Hepatocyte (in vitro differentiated cells): ENCODE measurements at regions not wholly inside any gene's neighbourhood (a gene's known extent, or its start where the extent isn't known, plus 50 kb on each side); places are given as distances from the start of the nearest gene placed in this dataset.
A peak's percentile ranks its signal among the peaks of the same experiment; 100 is the strongest.

ENCODE experiments used
- DNase-seq: peaks from one replicate; pipeline ENCODE4 v3.0.0-alpha.2; 2016; ENCODE audit warnings: low spot score
- H2AFZ ChIP-seq: fragments of 200-600 bp; sonication (generic); 2 replicates; pipeline ENCODE4 v1.6.0; 2016; ENCODE audit warnings: antibody characterized with exemption, mild to moderate bottlenecking
- H3K27ac ChIP-seq: fragments of 200-600 bp; sonication (generic); 2 replicates; pipeline ENCODE4 v1.5.1; 2016; ENCODE audit warnings: mild to moderate bottlenecking
- H3K27me3 ChIP-seq: fragments of 200-600 bp; sonication (generic); 2 replicates; pipeline ENCODE4 v1.6.1; 2016
- H3K36me3 ChIP-seq: fragments of 200-600 bp; sonication (generic); replicated peaks from 2 replicates; pipeline ENCODE4 v1.5.1; 2016; ENCODE audit warnings: low read depth; ENCODE audit not compliant: insufficient read depth
- H3K4me1 ChIP-seq: fragments of 200-600 bp; sonication (generic); 2 replicates; pipeline ENCODE4 v1.5.1; 2016; ENCODE audit warnings: mild to moderate bottlenecking, moderate library complexity; ENCODE audit not compliant: insufficient read depth
- H3K4me2 ChIP-seq: fragments of 200-600 bp; sonication (generic); 2 replicates; pipeline ENCODE4 v1.6.0; 2016
- H3K4me3 ChIP-seq: fragments of 200-600 bp; sonication (generic); 2 replicates; pipeline ENCODE4 v1.5.1; 2016; ENCODE audit warnings: mild to moderate bottlenecking
- H3K79me2 ChIP-seq: fragments of 200-600 bp; sonication (generic); 2 replicates; pipeline ENCODE4 v1.6.0; 2017; ENCODE audit warnings: mild to moderate bottlenecking
- H3K9me2 ChIP-seq: fragments of 200-600 bp; sonication (generic); replicated peaks from 2 replicates; pipeline ENCODE4 v1.6.0; 2017; ENCODE audit warnings: mild to moderate bottlenecking; ENCODE audit not compliant: insufficient read depth
- H3K9me3 ChIP-seq: fragments of 200-600 bp; sonication (generic); 2 replicates; pipeline ENCODE4 v1.5.1; 2016; ENCODE audit warnings: low read depth, mild to moderate bottlenecking
- H4K20me1 ChIP-seq: fragments of 200-600 bp; sonication (generic); 2 replicates; pipeline ENCODE4 v1.6.0; 2016; ENCODE audit warnings: mild to moderate bottlenecking; ENCODE audit not compliant: insufficient read depth, poor library complexity, severe bottlenecking
- EZH2 ChIP-seq: fragments of 200-600 bp; sonication (generic); IDR thresholded peaks from 2 replicates; pipeline ENCODE4 v1.6.1; 2016; ENCODE audit warnings: antibody characterized with exemption, mild to moderate bottlenecking, borderline replicate concordance
- EZH2phosphoT487 ChIP-seq: fragments of 200-600 bp; sonication (generic); IDR thresholded peaks from one replicate; pipeline ENCODE4 v1.6.1; 2018; ENCODE audit warnings: antibody characterized with exemption, mild to moderate bottlenecking, low read depth, moderate library complexity; ENCODE audit not compliant: unreplicated experiment, severe bottlenecking
- WGBS: methylation state at CpG from one replicate; pipeline ENCODE4 v1.1.6; 2016; ENCODE audit warnings: low lambda C conversion rate; ENCODE audit errors: missing lambda C conversion rate; 5-methylcytosine and 5-hydroxymethylcytosine counted together
- TF ChIP-seq, protein P1 (sequence below): fragments of 200-600 bp; sonication (generic); IDR thresholded peaks from 2 replicates; pipeline ENCODE4 v1.5.1; 2016; ENCODE audit warnings: antibody characterized with exemption, mild to moderate bottlenecking; ENCODE audit not compliant: poor library complexity

DNA sequence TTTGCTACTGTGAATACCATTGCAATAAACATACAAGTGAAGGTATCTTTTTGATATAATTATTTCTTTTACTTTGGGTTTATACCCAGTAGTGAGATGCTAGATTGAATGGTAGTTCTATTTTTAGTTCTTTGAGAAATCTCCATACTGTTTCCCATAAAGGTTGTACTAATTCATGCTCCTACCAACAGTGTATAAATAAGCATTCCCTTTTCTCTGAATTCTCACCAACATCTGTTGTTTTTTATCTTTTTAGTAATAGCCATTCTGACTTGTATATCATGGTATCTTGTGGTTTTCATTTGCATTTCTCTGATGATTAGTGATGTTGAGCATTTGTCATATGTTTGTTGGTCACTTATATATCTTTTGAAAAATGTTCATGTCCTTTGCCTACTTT is 183.6 kb upstream of the LRFN2 start:
- Histone ChIP-seq H3K4me1 (no peaks in the 10 kb centered on the region), H3K9me3 (no peaks in the 10 kb centered on the region), H3K4me2 (no peak overlapping the region), H3K36me3 (no peaks in the 10 kb centered on the region), H2AFZ (no peak overlapping the region), H3K4me3 (no peak overlapping the region), H4K20me1 (no peaks in the 10 kb centered on the region), H3K27ac (no peak overlapping the region), H3K27me3 (no peaks in the 10 kb centered on the region), H3K9me2 (no peaks in the 10 kb centered on the region), H3K79me2 (no peaks in the 10 kb centered on the region)
- DNase-seq: no peak
- TF ChIP-seq, protein P1, sequence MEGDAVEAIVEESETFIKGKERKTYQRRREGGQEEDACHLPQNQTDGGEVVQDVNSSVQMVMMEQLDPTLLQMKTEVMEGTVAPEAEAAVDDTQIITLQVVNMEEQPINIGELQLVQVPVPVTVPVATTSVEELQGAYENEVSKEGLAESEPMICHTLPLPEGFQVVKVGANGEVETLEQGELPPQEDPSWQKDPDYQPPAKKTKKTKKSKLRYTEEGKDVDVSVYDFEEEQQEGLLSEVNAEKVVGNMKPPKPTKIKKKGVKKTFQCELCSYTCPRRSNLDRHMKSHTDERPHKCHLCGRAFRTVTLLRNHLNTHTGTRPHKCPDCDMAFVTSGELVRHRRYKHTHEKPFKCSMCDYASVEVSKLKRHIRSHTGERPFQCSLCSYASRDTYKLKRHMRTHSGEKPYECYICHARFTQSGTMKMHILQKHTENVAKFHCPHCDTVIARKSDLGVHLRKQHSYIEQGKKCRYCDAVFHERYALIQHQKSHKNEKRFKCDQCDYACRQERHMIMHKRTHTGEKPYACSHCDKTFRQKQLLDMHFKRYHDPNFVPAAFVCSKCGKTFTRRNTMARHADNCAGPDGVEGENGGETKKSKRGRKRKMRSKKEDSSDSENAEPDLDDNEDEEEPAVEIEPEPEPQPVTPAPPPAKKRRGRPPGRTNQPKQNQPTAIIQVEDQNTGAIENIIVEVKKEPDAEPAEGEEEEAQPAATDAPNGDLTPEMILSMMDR: no peak
- TF ChIP-seq EZH2 (no peak), EZH2phosphoT487 (no peak)

DNA sequence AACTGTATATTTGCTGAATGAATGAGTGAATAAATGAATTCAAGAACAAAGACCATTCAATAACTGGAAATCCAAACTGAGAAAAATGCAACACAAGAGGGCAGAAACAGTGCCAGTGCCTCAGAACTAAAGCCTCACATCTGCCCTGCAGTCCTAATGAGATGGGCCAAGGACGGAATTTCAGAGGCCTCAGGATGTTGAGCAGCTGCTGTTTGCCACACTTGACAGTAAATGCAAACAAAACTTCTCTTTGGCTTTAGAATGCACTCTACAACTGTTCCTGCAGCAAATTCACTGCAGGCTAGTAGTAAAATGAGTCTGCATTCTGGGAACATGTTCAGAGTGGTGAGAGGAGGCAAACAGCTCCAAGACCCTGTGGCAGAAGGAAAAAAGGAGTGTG is 177.6 kb upstream of the LRFN2 start:
- H3K4me2 ChIP-seq: no peak overlapping the region
- H3K36me3 ChIP-seq: no peaks in the 10 kb centered on the region
- H3K9me2 ChIP-seq: no peaks in the 10 kb centered on the region
- no peaks in the 10 kb centered on the region for H3K9me3 ChIP-seq
- no peaks in the 10 kb centered on the region for H4K20me1 ChIP-seq
- H2AFZ ChIP-seq: no peak overlapping the region
- H3K79me2 ChIP-seq: no peaks in the 10 kb centered on the region
- TF ChIP-seq EZH2 (no peak), EZH2phosphoT487 (no peak)
- TF ChIP-seq, protein P1: no peak
- H3K27me3 ChIP-seq: no peaks in the 10 kb centered on the region
- no peak for DNase-seq
- H3K27ac ChIP-seq: no peak overlapping the region
- no peak overlapping the region for H3K4me3 ChIP-seq
- 55% methylated on average over 1 of the region's 1 CpG for WGBS
- no peaks in the 10 kb centered on the region for H3K4me1 ChIP-seq

DNA sequence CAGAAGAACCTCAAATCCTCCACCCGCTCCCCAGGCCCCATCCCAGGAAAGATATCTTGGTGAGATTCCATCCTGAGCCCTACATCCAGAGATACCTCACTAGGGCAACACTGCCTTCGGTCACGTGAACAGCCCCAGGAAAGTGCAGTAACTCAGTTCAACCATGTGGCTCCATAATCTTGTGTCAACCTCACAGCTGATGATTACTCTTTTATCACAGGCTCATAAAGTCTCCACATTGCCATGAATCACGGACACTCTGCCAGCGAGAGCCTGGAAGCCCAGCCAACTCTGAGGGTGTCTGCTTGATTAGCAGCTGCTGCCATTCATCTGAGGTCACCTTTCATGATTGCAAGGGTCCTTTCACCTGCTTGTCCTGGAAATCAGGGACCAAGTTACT is 175.8 kb upstream of the LRFN2 start:
- Histone ChIP-seq H3K4me2 (no peak overlapping the region), H3K4me3 (no peak overlapping the region), H3K4me1 (no peaks in the 10 kb centered on the region), H4K20me1 (no peaks in the 10 kb centered on the region), H3K36me3 (no peaks in the 10 kb centered on the region), H3K27ac (peak overlapping the region; percentile 42), H3K9me3 (no peaks in the 10 kb centered on the region), H3K27me3 (no peaks in the 10 kb centered on the region), H3K79me2 (no peaks in the 10 kb centered on the region), H2AFZ (no peak overlapping the region), H3K9me2 (no peaks in the 10 kb centered on the region)
- DNase-seq: peak; percentile 80
- TF ChIP-seq, protein P1: no peak
- TF ChIP-seq EZH2phosphoT487: no peak
- no peak for TF ChIP-seq EZH2
- WGBS: 63% methylated on average over 5 of the region's 5 CpGs

DNA sequence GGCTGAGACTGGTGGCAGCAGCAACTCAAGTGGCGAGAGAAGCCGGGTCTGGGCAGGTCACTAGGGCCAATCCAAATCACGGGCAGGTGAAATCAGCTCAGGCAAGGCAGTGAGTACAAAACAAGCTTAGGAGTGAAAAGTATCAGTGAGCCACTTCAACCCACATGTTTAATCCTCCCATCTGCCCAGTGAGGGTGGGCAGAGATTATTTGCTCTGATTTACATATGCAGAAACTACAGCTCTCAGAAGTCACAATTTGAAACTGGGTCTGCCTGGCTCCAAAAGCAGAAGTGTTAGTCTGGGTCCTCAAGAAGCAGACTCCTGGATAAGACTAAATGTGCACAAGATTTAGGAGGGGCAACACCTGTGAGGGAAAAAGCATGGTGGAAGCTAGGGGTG is 173.7 kb upstream of the LRFN2 start:
- Histone ChIP-seq H3K4me3 (no peak overlapping the region), H3K4me1 (no peaks in the 10 kb centered on the region), H3K9me2 (no peaks in the 10 kb centered on the region), H3K4me2 (no peak overlapping the region), H4K20me1 (no peaks in the 10 kb centered on the region), H3K27me3 (no peaks in the 10 kb centered on the region), H2AFZ (no peak overlapping the region), H3K36me3 (no peaks in the 10 kb centered on the region), H3K9me3 (no peaks in the 10 kb centered on the region), H3K27ac (no peak overlapping the region), H3K79me2 (no peaks in the 10 kb centered on the region)
- TF ChIP-seq EZH2: no peak
- TF ChIP-seq EZH2phosphoT487: no peak
- WGBS: 98% methylated on average over 3 of the region's 3 CpGs
- DNase-seq: no peak
